A673 (cell line): ENCODE measurements at regions not wholly inside any gene's neighbourhood (a gene's known extent, or its start where the extent isn't known, plus 50 kb on each side); places are given as distances from the start of the nearest gene placed in this dataset.

Experiments
- BruUV-seq: library from RNA; stranded (reverse); fragments of 400-500 nt; replicated peaks from 2 replicates; lab custom pipeline; 2021; lab: Mats Ljungman, UMichigan
- CTCF ChIA-PET: fragments of 300-600 bp; sonication (Branson Sonifier 250); formaldehyde crosslinking; loops from one replicate; lab custom pipeline; 2022; ENCODE audit warnings: antibody characterized with exemption; lab: Charles Lee
- POLR2A ChIA-PET: fragments of 300-600 bp; sonication (Branson Sonifier 250); formaldehyde crosslinking; loops from one replicate; lab custom pipeline; 2022; ENCODE audit warnings: antibody characterized with exemption; ENCODE audit not compliant: low non-redundant PET; lab: Charles Lee
- DNase-seq: peaks from one replicate; pipeline ENCODE4 v3.0.0-alpha.2; 2015; ENCODE audit warnings: low spot score
- H3K27ac ChIP-seq: fragments of 200-600 bp; sonication (generic); 2 replicates; pipeline ENCODE4 v1.5.1; 2016; ENCODE audit warnings: mixed run types, low read depth, mild to moderate bottlenecking, mixed read lengths, antibody characterized with exemption, low read length; ENCODE audit not compliant: poor library complexity, severe bottlenecking
- H3K27me3 ChIP-seq: fragments of 200-600 bp; sonication (generic); replicated peaks from 2 replicates; pipeline ENCODE4 v1.6.1; 2017; ENCODE audit warnings: mixed run types, low read depth, mild to moderate bottlenecking, mixed read lengths, antibody characterized with exemption, low read length; ENCODE audit not compliant: insufficient read depth, poor library complexity
- H3K36me3 ChIP-seq: fragments of 200-600 bp; sonication (generic); 2 replicates; pipeline ENCODE4 v1.6.1; 2016; ENCODE audit warnings: mixed run types, mild to moderate bottlenecking, mixed read lengths, antibody characterized with exemption, low read length; ENCODE audit not compliant: insufficient read depth, poor library complexity, severe bottlenecking
- H3K4me1 ChIP-seq: fragments of 200-600 bp; sonication (generic); 2 replicates; pipeline ENCODE4 v1.6.1; 2017; ENCODE audit warnings: mixed run types, mild to moderate bottlenecking, mixed read lengths, antibody characterized with exemption, low read length; ENCODE audit not compliant: insufficient read depth, poor library complexity, severe bottlenecking
- H3K4me3 ChIP-seq: fragments of 200-600 bp; sonication (generic); 2 replicates; pipeline ENCODE4 v1.5.1; 2016; ENCODE audit warnings: low read depth, mixed run types, mild to moderate bottlenecking, mixed read lengths, low read length; ENCODE audit not compliant: poor library complexity, severe bottlenecking
- H3K9me3 ChIP-seq: fragments of 200-600 bp; sonication (generic); 2 replicates; pipeline ENCODE4 v1.6.1; 2016; ENCODE audit warnings: mixed run types, low read depth, mild to moderate bottlenecking, mixed read lengths, antibody characterized with exemption, low read length; ENCODE audit not compliant: poor library complexity, severe bottlenecking
- EZH2 ChIP-seq: fragments of 200-600 bp; sonication (generic); IDR thresholded peaks from 2 replicates; pipeline ENCODE4 v1.6.1; 2017; ENCODE audit warnings: borderline replicate concordance, low read depth, mild to moderate bottlenecking, mixed read lengths, antibody characterized with exemption, low read length; ENCODE audit not compliant: poor library complexity, severe bottlenecking
- intact Hi-C: fragments of 100-400 bp; cut with micrococcal nuclease; formaldehyde crosslinking; loops from one replicate; pipeline ENCODE4 v1.10.0; 2022; ENCODE audit not compliant: unreplicated experiment
- TF ChIP-seq, protein P1 (sequence below): fragments of 300-800, 200-600 bp; sonication (generic); conservative IDR thresholded peaks from 2 replicates; pipeline ENCODE4 v1.5.1; 2017; ENCODE audit warnings: low read depth, mild to moderate bottlenecking, antibody characterized with exemption, low read length, moderate library complexity, mixed read lengths

DNA sequence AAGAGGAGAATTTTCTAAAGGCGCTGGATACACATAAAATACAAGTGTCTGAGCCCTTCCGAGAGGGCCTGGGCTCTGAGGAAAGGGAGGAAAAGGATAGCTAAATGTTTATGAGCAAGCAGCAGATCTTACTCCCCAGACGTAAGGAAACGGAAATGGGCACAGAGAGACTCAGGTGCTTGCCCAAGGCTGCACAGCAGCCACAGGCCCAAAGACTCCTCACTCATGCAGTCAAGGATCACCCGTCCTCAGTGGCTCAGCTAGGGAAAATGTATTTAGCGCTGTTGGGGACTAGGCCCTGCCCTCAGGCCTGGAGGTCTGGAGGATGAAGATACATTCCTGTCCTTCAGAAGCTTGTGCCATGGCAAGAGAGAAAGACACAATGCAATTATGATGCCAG lies 107.2 kb upstream of the SYT13 start:
- no TSS peak for BruUV-seq
- intact Hi-C loops = no loop called here
- Histone ChIP-seq H3K4me1 (peaks cover 20% of the 10 kb centered on the region), H3K27me3 (no peaks in the 10 kb centered on the region), H3K9me3 (no peaks in the 10 kb centered on the region), H3K4me3 (no peak overlapping the region), H3K36me3 (no peaks in the 10 kb centered on the region), H3K27ac (no peak overlapping the region)
- TF ChIP-seq, protein P1, sequence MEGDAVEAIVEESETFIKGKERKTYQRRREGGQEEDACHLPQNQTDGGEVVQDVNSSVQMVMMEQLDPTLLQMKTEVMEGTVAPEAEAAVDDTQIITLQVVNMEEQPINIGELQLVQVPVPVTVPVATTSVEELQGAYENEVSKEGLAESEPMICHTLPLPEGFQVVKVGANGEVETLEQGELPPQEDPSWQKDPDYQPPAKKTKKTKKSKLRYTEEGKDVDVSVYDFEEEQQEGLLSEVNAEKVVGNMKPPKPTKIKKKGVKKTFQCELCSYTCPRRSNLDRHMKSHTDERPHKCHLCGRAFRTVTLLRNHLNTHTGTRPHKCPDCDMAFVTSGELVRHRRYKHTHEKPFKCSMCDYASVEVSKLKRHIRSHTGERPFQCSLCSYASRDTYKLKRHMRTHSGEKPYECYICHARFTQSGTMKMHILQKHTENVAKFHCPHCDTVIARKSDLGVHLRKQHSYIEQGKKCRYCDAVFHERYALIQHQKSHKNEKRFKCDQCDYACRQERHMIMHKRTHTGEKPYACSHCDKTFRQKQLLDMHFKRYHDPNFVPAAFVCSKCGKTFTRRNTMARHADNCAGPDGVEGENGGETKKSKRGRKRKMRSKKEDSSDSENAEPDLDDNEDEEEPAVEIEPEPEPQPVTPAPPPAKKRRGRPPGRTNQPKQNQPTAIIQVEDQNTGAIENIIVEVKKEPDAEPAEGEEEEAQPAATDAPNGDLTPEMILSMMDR = no peak
- no peak for TF ChIP-seq EZH2
- POLR2A ChIA-PET = no interaction called here
- no peak for DNase-seq
- CTCF ChIA-PET = no interaction called here

DNA sequence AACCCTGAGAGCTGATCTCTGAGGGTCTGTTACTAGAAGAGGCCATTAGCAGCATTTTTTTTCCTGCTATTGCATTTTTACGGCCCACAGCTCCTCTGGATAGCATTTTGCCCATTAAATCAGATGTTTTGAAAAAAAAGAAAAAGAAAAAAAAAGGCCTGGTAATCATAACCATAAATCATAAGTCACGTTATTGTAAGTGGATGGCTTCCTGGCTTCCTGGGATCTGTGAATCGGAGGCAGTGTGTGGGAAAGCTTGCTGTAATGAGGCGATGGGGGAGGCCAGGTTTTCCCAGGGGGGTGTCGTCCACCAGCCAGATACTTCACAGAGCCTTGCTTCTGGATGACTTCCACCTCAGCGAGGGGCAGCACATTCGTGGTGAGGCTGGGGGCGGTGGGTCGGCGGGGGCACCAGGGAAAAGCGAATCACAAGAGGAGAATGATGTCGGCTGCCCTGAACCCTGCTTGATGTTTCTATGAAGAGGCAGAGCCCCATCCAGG lies 106.5 kb upstream of the SYT13 start:
- POLR2A ChIA-PET = no interaction called here
- DNase-seq = no peak
- H3K4me3 ChIP-seq = no peak overlapping the region
- CTCF ChIA-PET = interaction anchor here (0.6 to 1.1 kb wide), 4 partner anchors 8 to 1394 kb away, joined by 3 to 5 read pairs (median 4); no protein-coding TSS in a partner anchor
- TF ChIP-seq EZH2 = no peak
- TF ChIP-seq, protein P1 = no peak
- peaks cover 20% of the 10 kb centered on the region for H3K4me1 ChIP-seq
- H3K9me3 ChIP-seq = no peaks in the 10 kb centered on the region
- H3K27ac ChIP-seq = no peak overlapping the region
- intact Hi-C loops = no loop called here
- no peaks in the 10 kb centered on the region for H3K36me3 ChIP-seq
- no peaks in the 10 kb centered on the region for H3K27me3 ChIP-seq
- no TSS peak for BruUV-seq

DNA sequence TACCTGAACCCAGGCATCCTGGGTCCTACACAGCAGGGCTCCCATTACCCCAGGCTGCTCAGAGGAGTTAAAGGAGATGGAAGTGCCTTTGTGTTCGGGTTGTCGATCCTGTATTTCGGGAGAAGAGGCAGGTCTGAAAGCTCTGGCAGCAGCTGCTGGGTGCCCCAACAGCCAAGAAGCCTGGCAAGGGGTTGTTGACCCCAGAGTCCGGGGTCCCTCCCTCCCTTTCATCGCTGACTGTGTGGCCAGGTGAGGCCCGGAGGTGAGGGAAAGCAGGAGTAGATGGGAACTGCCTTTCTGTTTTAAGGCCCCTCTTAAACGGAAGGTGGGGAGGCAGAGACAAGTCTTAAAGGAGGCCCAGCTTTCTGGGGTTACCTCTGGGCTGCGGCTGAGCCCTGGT lies 106.0 kb upstream of the SYT13 start:
- BruUV-seq = no TSS peak
- ChIA-PET POLR2A (no interaction called here), CTCF (interaction anchor here (0.6 to 1.1 kb wide), 4 partner anchors 8 to 1393 kb away, joined by 3 to 5 read pairs (median 4); no protein-coding TSS in a partner anchor)
- intact Hi-C loops = no loop called here
- Histone ChIP-seq H3K9me3 (no peaks in the 10 kb centered on the region), H3K27me3 (no peaks in the 10 kb centered on the region), H3K4me3 (no peak overlapping the region), H3K27ac (no peak overlapping the region), H3K36me3 (no peaks in the 10 kb centered on the region), H3K4me1 (peaks cover 20% of the 10 kb centered on the region)
- DNase-seq = no peak
- TF ChIP-seq EZH2 = no peak
- TF ChIP-seq, protein P1 = no peak
